Left lobe of liver (tissue), 2 donors: ENCODE measurements at regions not wholly inside any gene's neighbourhood (a gene's known extent, or its start where the extent isn't known, plus 50 kb on each side); places are given as distances from the start of the nearest gene placed in this dataset.
A peak's percentile ranks its signal among the peaks of the same experiment; 100 is the strongest.
"Not testable (repeated sequence)": the region's sequence is repeated elsewhere in the genome, so short reads cannot be mapped to it uniquely, and the experiment has no call there.

Experiments
- ATAC-seq: fragments of 200-7000 bp; cut with Tn5 transposase; one replicate; pipeline ENCODE4 v1.9.1; 2020; ENCODE audit warnings: mild to moderate bottlenecking, moderate library complexity
- DNase-seq: peaks from one replicate; pipeline ENCODE4 v3.0.0-alpha.2; 2020; ENCODE audit warnings: low spot score
- donor health status: DM: no; HTN: no; CAD: no; lungs with moderate emphysema.
- donor health status: DM: no; HTN: yes; CAD: no.

DNA sequence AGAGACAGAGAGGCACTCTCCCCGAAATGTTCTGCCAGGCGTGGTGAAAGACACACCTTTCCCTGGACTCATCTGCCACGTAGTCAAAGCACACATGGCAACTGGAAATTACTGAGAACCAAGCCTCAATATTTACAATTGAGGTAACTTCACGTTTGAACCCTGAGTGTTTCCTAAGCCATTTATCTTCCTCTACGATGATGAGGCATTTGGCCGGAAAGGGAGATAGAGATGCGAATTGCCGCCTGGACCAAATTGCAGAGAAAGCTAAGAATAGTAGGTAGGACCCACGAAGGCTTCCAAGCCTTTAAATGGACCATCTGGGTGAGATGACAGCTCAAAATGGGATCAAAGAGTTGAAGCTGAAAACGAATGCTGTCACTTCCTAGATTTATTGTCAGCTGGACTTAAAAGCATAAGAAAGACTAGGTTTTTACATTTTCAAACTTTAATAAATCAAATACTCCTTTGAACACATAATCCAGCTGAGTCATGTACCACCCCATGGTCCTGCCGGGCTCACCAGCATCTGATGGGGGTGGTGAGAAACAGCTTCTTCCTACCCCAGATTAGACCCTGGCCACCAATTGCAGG is 135.6 kb upstream of the LYZL2 start:
- ATAC-seq (no peak), DNase-seq (no peak)

DNA sequence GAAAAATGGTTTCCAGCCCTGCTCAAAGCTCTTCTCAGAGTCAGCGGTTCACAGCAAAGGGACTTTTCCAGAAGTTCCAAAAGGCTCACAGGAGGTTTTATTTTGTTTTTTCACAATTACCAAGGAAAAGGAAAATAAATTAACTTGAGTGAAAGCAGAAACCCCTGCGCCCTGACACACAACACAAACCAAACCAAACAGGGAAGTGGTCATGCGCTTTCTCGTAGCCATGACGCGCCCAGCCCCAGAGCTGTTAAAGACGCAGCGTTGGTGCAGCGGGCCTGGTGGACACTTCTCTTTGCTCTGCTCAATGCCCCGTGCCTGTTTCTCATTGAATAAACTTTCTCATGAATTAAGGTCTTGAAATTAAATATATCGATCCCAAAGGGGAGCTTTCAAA is 134.4 kb upstream of the LYZL2 start:
- ATAC-seq (no peak), DNase-seq (no peak)

DNA sequence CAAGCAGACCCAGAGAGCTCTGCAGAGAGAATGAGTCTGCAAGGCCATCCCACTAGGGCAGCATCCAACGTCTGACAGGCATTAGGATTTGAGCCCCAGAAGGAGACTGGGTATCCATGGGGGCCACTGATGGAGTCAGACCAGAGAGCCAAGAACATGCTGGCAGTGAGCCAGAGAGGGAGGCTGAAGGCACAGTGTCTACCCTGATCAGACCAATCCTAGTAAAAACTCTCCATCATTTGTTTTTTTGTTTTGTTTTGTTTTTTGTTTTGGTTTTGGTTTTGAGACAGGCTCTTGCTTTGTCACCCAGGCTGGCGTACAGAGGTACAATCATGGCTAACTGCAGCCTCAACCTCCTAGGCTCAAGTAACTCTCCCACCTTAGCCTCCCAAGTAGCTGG is 133.1 kb upstream of the LYZL2 start:
- ATAC-seq (no peak), DNase-seq (no peak)

DNA sequence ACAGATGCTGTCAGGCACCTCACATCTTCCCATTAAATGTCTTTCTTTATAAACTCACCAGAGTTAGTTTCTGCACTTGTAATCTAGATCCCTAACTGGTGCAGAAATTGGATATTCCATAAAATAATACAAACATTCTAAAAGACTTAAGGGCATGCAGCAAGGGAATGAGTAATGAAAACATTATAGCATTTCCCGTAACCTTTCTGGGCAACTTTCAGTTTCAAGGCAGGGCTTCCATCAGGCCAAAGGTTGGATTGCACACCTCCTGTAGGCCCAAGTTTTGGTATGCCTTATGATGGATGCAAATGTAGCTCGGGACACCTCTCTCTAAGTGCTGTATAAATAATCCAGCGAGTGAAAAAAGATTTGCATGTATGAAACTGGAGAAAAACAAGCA is 129.9 kb upstream of the LYZL2 start:
- ATAC-seq: peak; percentile 80
- no peak for DNase-seq

DNA sequence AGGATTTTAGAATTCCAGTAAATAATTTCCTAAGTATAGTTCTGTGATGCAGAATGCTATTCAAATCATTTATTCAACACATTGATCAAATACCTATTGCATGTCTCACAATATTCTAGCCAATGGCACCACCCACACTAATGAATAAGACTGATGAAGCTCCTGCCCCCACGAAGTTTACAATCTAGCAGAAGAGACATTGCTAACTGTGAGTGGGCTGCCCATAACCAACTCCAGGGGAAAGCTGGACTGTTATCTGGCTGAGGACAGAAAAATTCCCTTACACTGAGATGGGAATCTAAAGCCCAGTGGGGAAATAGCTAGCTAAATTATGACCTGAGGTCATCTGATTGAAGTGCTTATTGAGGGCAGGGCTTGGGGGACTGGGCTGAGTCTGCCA is 128.8 kb upstream of the LYZL2 start:
- DNase-seq (no peak), ATAC-seq (no peak)

DNA sequence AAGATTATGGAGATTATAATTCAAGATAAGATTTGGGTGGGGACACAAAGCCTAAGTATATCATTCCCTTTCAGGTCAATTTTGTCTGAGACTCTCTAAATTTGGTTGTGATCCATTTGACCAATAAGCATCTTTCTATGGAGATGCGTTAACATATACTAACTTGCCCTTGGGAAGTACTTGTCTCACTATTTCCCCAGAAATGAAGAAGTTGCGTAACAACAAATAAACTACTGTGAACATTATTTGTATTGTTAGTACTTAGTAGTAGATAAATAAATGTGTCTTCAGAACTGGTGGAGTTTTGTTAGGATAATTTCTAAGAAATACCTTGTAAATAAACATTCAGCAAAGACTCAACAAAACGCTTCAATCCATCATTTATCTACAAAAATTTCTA is 127.3 kb upstream of the LYZL2 start:
- DNase-seq: no peak
- ATAC-seq: no peak

DNA sequence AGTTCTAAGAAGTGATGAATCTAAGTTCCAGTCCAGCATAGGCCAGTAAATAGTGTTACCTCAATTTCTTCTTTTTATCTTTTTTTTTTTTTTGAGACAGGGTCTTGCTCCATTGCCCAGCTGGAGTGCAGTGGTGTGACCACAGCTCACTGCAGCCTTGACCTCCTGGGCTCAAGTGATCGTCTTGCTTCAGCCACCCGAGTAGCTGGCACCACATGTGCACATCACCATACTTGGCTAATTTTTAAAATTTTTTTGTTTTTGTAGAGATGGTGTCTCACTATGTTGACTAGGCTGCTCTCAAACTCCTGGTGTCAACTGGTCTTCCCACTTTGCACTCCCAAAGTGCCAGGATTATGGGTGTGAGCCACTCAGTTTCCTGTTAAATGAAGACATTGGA is 126.6 kb upstream of the LYZL2 start:
- no peak for ATAC-seq
- DNase-seq: no peak

DNA sequence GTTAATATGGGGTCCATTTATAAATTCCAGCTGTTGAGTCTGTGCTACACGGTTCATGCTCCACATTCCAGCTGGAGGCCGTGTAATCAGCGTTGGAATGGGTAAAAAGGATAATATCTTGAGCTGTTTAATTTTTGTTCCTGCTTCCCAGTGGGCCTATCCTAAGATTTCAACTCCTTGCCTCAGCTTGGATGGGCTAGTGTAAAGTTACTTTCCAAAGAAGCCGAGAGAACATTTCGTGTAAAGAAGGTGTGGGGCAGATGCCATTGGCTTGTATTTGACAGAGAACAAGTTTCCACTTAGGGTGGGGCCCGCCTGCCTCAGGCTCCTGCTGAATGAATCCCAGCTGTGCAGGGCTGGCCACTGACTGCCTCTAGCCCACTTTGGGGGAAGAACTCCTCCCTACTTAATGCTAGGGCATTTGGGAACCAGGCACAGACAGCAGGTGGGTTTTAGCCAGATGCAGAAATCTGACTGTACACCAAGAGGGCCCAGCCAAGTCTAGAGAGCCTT is 125.9 kb upstream of the LYZL2 start:
- no peak for ATAC-seq
- DNase-seq: no peak

DNA sequence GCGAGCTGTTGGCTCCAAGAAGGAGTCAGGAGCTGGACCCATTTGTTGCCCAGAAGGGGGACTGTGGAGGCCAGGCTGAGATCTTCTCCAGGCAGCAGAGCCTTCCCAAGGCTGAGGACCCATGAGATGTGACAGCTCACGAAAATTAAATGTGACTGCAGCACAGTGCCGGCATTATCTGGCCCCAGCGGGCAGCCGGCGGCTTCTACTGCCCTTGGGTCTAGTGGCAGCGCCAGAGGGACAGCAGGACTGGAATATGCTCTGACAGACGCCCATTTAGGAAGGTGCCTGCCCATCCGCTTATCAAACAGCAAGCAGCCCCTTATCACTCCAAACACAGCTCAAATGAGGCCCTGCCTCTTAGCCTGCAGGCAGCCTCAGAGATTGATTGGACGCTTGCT is 122.9 kb upstream of the LYZL2 start:
- DNase-seq (no peak), ATAC-seq (no peak)

DNA sequence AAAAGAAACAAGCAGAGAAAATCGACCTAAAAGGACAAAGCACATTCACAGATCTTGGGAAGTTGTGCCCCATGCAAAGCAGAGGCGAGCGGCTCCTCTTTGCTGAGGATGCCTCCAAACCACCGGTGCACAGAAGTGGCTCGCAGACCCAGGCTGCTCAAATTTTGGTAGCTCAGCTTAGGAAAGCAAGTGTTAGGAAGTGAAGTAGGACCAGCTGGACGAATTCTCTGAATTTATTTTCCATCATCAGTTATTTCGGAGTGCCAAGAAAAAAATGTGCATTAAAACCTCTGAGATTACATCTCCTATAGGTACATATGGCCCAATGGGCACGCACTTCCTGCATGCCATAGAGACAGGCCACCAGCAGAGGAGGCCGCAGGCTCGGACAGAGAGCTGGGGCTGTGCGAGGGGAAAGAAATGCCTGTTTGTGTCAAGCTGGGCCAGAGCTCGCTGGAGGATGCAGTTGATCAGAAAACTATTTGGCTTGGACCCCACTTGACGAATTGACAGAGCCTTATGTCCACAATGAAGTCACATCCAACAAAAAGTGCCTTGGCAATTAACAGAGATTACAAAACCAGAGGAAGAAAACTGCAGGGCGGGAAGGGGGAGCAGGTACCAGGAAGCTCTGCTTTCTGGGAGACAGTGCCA is 122.3 kb upstream of the LYZL2 start:
- no peak for DNase-seq
- ATAC-seq: peak; percentile 23

DNA sequence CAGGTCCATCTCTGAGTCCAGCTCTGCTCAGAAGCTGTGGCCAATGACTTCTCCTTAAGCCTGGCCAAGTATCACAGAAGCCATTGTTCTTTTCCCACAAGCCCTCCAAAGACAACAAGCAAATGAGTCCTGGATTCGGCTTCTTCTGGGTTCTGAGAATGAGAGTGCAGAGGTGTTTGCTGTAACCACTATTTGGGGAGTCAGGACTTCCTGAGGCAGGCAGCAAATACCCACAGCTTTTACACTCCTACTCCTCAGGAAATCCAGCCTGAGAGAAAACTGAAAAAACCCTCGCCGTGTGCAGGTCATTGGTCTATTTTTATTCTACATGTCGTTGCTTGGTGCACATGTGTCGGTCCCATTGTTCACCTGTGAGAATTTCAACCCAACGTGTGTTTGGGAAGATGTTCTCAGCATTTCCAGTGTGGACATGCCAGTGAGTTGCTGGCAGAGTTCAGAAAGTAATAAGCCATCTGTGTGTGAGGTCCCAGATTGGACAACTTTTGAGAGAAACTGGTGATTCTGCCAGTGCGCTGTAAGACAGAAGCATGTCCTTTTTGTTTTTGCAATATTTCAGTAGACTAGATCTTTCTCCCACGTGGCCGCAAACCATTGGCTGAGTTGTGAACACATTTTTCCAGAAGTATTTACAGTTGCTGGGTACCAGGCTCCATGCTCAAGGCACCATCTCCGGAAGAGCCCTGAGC is 121.6 kb upstream of the LYZL2 start:
- no peak for ATAC-seq
- no peak for DNase-seq

DNA sequence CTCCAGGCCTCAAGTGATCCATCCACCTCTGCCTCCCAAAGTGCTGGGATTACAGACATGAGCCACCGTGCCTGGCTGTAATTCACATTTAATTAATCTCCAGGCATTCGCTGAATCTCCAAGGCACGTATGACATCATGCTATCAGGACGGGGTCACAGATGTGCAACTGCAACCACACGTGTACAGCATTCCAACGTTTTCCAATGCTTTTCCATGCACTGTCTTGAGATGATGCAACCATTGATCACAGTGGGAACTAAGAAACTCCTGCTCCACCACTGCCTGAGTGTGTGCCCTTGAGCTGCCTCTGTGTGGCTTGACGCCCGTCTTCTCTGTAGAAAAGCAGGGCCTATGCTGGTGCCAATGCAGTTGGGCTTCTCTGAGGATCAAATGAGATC is 119.8 kb upstream of the LYZL2 start:
- no peak for DNase-seq
- no peak for ATAC-seq

DNA sequence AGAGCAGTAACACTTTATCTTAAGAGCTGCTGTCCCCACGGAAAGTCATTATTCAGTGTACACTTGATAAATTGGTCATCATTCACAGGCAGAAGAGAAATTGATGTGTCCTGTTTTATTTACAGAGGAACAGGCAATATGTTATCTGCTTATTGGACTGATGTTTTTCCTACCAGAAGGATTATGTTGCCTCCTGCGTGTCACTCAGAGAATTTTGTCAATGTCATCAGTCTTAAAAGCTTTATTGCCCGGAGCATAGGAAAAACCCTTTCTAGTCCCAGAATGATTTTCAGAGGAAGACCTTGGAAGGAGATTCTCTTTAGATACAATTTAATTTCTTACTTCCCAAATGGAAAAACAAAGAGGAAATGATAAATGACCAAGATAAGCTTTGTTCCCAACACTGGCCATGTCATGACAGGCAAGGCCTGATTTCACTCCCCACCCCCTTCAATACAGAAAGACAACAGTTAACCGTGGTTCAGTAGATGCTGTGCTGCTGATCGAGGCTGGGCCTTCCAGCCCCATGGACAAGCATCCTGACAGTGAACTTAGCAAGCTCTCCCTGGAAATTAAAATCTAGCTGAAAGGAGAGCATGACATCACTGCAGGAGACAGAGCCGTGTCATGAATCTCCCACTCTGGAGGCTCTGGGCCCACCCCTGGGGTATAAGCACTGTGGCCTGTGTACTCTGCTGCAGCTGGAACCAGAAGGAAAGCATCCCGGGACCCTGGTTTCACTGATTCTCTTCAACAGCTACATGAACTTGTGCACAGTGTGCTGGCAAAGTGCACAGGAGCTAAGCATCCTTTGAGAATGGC is 118.8 kb upstream of the LYZL2 start:
- DNase-seq: no peak

DNA sequence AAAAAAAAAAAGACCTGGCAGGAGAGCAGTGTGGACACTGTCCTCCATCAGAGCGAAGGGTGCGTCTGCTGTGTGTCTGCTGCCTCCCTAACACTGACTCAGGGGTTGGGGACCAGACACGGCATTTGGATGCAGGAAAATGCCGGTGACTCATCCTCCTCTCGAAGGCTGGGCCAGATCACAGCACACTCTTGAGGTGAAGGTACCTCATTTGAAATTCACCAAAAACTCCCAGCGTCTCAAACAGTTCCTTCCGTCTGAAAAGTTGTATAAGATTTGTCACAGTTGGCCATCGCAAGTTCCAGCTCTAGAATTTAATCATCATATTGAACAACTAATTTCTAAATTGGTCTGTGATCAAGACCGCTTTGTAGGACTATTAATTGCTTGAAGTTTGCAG is 118.1 kb upstream of the LYZL2 start:
- DNase-seq: no peak
- no peak for ATAC-seq

More for the DNA sequence above, 118.8 kb upstream of the LYZL2 start:
- no peak for ATAC-seq

DNA sequence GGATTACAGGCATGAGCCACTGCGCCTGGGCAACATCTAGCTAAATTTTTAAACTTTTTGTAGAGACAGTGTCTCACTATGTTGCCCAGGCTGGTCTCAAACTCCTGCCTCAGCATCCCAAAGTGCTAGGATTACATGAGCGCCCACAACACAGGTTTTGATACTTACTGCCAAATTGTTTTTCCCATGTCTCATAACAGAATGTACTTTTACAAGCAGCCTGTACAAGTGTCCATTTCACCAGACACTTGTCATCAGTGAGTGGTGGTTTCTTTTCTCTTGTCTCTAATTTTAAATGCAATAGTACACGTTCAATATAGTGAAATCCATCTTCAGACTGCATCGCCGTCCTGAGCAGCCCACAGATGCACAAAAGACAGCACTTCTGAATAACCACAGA is 116.4 kb upstream of the LYZL2 start:
- DNase-seq (no peak), ATAC-seq (no peak)

DNA sequence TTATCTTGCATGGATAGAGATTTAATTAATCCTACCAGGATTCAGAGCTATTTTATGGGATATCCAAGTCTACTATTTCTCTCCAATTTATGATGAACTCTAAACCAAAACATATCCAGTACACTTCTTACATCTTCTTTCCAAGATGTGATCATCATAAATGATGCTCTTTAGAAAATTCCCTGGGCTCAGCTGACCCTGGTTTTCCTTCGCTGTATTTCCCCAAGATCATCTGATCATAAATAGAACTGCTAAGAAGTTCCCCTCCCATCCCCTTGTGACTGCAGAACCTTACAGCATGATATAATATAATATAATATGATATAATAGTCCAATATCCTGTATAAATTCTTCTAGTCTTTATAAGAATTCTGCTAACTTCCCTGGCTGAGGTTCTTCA is 114.6 kb upstream of the LYZL2 start:
- no peak for DNase-seq
- ATAC-seq: no peak

DNA sequence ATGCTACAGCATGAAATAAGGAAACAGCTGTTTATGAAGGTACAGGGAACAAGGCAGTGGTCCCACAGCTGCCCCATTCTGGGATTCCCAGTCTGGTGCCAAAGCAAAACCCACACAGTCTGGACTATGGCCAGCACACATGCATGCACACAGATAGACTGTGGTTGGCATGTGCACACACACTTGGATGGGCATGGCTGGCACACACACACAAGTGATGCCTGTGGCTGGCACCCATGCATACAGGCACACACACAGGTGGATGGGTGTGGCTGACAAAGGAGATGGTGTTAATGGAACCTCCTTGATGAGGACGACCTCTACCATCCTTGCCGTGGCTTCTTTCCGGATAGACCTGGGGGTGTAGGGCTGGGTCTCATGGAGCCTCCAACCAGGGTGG is 114.0 kb upstream of the LYZL2 start:
- no peak for DNase-seq
- no peak for ATAC-seq

DNA sequence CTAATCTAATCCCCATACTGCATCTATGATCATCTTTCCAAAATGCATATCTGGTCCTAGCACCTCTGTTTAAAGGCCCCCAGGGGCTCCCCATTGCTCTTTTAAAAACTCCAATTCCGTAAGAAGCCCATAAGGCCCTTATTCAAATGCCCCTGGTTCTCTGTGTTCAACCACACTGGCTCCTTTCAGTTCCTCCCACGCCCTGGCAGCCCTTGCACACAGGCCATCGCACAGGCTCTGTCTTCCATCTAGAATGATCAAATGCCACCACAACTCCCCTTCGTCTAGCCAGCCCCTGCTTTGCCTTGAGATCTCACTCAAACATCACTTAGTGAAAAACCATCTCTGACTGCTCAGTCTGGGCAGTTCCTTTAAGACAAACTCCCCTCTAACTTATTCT is 112.9 kb upstream of the LYZL2 start:
- DNase-seq: no peak
- no peak for ATAC-seq

DNA sequence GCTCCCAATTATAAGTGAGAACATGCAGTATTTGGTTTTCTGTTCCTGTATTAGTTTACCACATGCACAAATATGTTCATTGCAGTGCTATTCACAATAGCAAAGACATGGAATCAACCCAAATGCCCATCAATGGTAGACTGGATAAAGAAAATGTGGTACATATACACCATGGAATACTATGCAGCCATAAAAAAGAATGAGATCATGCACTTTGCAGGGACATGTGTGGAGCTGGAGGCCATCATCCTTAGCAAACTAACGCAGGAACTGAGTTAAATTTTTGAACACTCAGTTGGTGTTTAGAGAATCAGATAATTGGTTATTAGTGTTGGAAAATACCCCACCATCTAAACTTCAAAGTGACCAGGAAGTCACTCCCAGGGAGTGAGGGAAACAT is 111.2 kb upstream of the LYZL2 start:
- not testable (repeated sequence) for DNase-seq, ATAC-seq

DNA sequence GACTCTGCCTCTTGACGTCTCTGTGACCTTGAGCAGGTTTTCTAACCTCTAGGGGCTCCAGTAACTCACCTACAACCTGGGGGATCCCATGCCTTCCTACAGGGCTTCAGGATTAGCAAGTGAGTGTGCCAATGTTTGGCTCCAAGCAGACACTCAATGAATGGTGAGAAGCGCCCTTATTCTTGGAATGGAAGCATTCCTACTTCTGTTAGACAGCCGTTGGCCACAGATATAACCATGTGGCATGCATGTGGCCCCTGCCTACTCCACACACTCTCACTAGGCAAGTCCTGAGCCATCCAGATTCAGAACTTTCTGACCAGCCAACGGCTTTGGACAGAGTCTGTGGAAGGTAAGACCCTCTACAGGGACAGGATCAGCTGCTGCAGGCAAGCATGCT is 108.9 kb upstream of the LYZL2 start:
- ATAC-seq (no peak), DNase-seq (no peak)

DNA sequence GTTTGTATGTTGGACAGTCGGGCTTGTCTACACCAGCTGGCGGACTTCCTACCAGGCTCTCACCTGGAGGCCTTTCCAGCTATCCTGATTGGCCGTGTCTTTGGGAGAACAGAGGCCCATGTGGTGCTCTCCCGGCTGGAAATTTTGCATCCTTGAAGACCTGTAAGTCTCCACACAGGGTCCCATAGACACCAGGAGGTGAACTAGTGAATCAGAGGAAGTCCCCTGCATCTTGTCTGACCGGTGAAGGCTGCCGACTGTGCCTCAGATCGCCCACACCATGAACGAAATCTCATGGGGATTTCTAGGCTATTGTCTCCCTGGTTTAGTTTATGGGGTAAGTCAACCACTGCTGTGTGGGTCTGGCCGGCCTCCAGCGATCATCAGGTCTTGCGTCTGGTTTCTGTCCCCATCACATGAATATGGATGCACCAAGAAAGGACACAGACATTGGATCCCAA is 108.4 kb upstream of the LYZL2 start:
- ATAC-seq (no peak), DNase-seq (no peak)
